ENCODE measurements at regions not wholly inside any gene's neighbourhood (a gene's known extent, or its start where the extent isn't known, plus 50 kb on each side); places are given as distances from the start of the nearest gene placed in this dataset.

- no peak for TF ChIP-seq CTCF (IDR thresholded peaks at IDR 0.05)
- intact Hi-C loops (cut with DNase I): no loop called here
- Histone ChIP-seq H3K36me3 (no peaks in the 10 kb centered on the region), H3K4me1 (no peaks in the 10 kb centered on the region), H3K9me3 (no peaks in the 10 kb centered on the region), H3K4me3 (no peak overlapping the region), H3K27me3 (ENCODE audit: low read depth) (no peaks in the 10 kb centered on the region), H3K27ac (no peak overlapping the region)
- DNase-seq: no peak
- no peak for ATAC-seq
These were observed 157.1 kb upstream of the CDH6 start for GRCh38 chr5:31036411-31036810.

GRCh38 chr5:31033295-31033694 lies 160.2 kb upstream of the CDH6 start:
- Histone ChIP-seq H3K27me3 (ENCODE audit: low read depth) (no peaks in the 10 kb centered on the region), H3K36me3 (no peaks in the 10 kb centered on the region), H3K27ac (no peak overlapping the region), H3K9me3 (no peaks in the 10 kb centered on the region), H3K4me3 (no peak overlapping the region), H3K4me1 (no peaks in the 10 kb centered on the region)
- TF ChIP-seq CTCF (IDR thresholded peaks at IDR 0.05): no peak
- intact Hi-C loops (cut with DNase I): no loop called here
- DNase-seq (no peak), ATAC-seq (no peak)

DNA sequence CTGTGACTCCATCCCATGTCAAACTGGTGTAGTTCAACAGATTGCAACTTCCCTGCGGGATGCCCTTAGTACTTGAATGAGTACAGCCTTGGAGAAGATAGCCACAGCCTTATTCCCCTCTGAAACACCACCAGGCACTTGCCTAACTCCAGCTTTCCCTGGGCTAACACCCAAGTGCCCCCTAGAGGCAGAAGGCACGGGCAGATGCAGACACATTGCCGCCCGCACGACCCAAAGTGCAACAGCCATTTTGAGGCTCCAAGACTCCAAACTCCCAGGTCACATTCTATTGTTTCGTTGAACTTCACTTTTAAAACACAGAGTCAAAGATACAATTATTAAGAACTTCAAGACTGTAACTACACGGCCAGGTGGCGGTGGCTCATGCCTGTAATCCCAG lies 163.6 kb upstream of the CDH6 start:
- Histone ChIP-seq H3K4me3 (no peak overlapping the region), H3K27ac (no peak overlapping the region), H3K27me3 (ENCODE audit: low read depth) (no peaks in the 10 kb centered on the region), H3K4me1 (no peaks in the 10 kb centered on the region), H3K9me3 (no peaks in the 10 kb centered on the region), H3K36me3 (no peaks in the 10 kb centered on the region)
- intact Hi-C loops (cut with DNase I): no loop called here
- ATAC-seq (no peak), DNase-seq (no peak)
- no peak for TF ChIP-seq CTCF (IDR thresholded peaks at IDR 0.05)

GRCh38 chr5:31027721-31028120 lies 165.8 kb upstream of the CDH6 start:
- no peaks in the 10 kb centered on the region for H3K27me3 ChIP-seq (ENCODE audit: low read depth)
- intact Hi-C loops (cut with DNase I): no loop called here
- H3K9me3 ChIP-seq: no peaks in the 10 kb centered on the region
- H3K27ac ChIP-seq: no peak overlapping the region
- H3K36me3 ChIP-seq: no peaks in the 10 kb centered on the region
- TF ChIP-seq CTCF (IDR thresholded peaks at IDR 0.05): no peak
- no peak for DNase-seq
- no peak for ATAC-seq
- no peak overlapping the region for H3K4me3 ChIP-seq
- no peaks in the 10 kb centered on the region for H3K4me1 ChIP-seq

- Histone ChIP-seq H3K9me3 (no peaks in the 10 kb centered on the region), H3K4me1 (no peaks in the 10 kb centered on the region), H3K36me3 (no peaks in the 10 kb centered on the region), H3K27ac (no peak overlapping the region), H3K27me3 (ENCODE audit: low read depth) (no peaks in the 10 kb centered on the region), H3K4me3 (no peak overlapping the region)
- no peak for DNase-seq
- no peak for ATAC-seq
- intact Hi-C loops (cut with DNase I): no loop called here
- no peak for TF ChIP-seq CTCF (IDR thresholded peaks at IDR 0.05)
These were observed 170.4 kb upstream of the CDH6 start for GRCh38 chr5:31023105-31023504.

DNA sequence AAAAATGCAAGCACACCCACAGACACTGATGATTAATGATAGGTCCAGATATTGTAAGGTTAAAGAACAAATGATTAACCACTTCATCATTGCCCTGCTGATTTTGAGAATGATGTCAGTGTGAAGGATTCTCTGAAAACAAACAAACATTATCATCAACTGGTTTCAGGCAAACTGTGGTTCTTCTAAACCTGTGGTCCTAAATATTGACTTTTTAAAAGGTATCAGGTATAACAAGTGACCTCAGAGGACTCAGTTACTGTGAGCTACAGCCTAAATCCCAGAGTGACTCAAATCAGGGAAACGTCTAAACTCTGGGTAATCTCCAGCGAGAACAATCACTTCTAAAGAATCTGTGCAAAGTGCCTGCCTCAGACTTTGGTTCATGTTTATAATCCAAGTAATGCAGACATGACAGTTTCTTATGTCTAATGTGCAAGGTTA lies 172.3 kb upstream of the CDH6 start:
- Histone ChIP-seq H3K4me3 (no peak overlapping the region), H3K4me1 (no peaks in the 10 kb centered on the region), H3K36me3 (no peaks in the 10 kb centered on the region), H3K27ac (no peak overlapping the region), H3K9me3 (no peaks in the 10 kb centered on the region), H3K27me3 (ENCODE audit: low read depth) (no peaks in the 10 kb centered on the region)
- DNase-seq: no peak
- no peak for ATAC-seq
- no peak for TF ChIP-seq CTCF (IDR thresholded peaks at IDR 0.05)
- intact Hi-C loops (cut with DNase I): no loop called here
